ENCODE measurements at regions not wholly inside any gene's neighbourhood (a gene's known extent, or its start where the extent isn't known, plus 50 kb on each side); places are given as distances from the start of the nearest gene placed in this dataset.
"Not testable (repeated sequence)": the region's sequence is repeated elsewhere in the genome, so short reads cannot be mapped to it uniquely, and the experiment has no call there.

- peaks cover 0 to 5% (median 0%) of the 10 kb centered on the region in 3 donors for H3K4me1 ChIP-seq (ENCODE audit: control insufficient read depth in 2 of 3, insufficient read depth in 2 of 3, low read depth in 1 of 3, low read length in 3 of 3)
- H3K9ac ChIP-seq (ENCODE audit: low read length in 3 of 3), result no peak overlapping the region
- no peaks in the 10 kb centered on the region for H3K9me3 ChIP-seq (ENCODE audit: control insufficient read depth in 2 of 3, insufficient read depth in 1 of 3, low read length in 3 of 3)
- FAIRE-seq (no peak), DNase-seq (peak in 1 of 5 donors; percentile 43)
- intact Hi-C loops (cut with DNase I), result no loop called here
- no peaks in the 10 kb centered on the region for H3K27me3 ChIP-seq (ENCODE audit: control insufficient read depth, insufficient read depth, low read length)
- TF ChIP-seq CTCF (IDR thresholded peaks at IDR 0.05; ENCODE audit: borderline replicate concordance, extremely low read depth, insufficient read depth), result no peak
- H3K27ac ChIP-seq (ENCODE audit: low read depth in 2 of 2, low read length in 2 of 2), result no peak overlapping the region
- H3K4me3 ChIP-seq (ENCODE audit: low read length in 3 of 3), result no peak overlapping the region
- no peaks in the 10 kb centered on the region for H3K36me3 ChIP-seq (ENCODE audit: control insufficient read depth in 2 of 3, insufficient read depth in 3 of 3, low read length in 3 of 3)
Observed at GRCh38 chr7:94314413-94315410, 80.0 kb upstream of the COL1A2 start.

GRCh38 chr7:94321138-94321537, 73.6 kb upstream of the COL1A2 start:
- H3K36me3 ChIP-seq (ENCODE audit: control insufficient read depth in 2 of 3, insufficient read depth in 3 of 3, low read length in 3 of 3); H3K9me3 ChIP-seq (ENCODE audit: control insufficient read depth in 2 of 3, insufficient read depth in 1 of 3, low read length in 3 of 3); DNase-seq; intact Hi-C loops (cut with DNase I); H3K27me3 ChIP-seq (ENCODE audit: control insufficient read depth, insufficient read depth, low read length); H3K4me3 ChIP-seq (ENCODE audit: low read length in 3 of 3); H3K9ac ChIP-seq (ENCODE audit: low read length in 3 of 3); H3K4me1 ChIP-seq (ENCODE audit: control insufficient read depth in 2 of 3, insufficient read depth in 2 of 3, low read depth in 1 of 3, low read length in 3 of 3); FAIRE-seq; H3K27ac ChIP-seq (ENCODE audit: low read depth in 2 of 2, low read length in 2 of 2): not testable (repeated sequence)

GRCh38 chr7:94323844-94324243, 70.9 kb upstream of the COL1A2 start:
- intact Hi-C loops (cut with DNase I), result no loop called here
- Histone ChIP-seq H3K9ac (ENCODE audit: low read length in 3 of 3) (no peak overlapping the region), H3K4me3 (ENCODE audit: low read length in 3 of 3) (no peak overlapping the region), H3K9me3 (ENCODE audit: control insufficient read depth in 2 of 3, insufficient read depth in 1 of 3, low read length in 3 of 3) (no peaks in the 10 kb centered on the region), H3K36me3 (ENCODE audit: control insufficient read depth in 2 of 3, insufficient read depth in 3 of 3, low read length in 3 of 3) (no peaks in the 10 kb centered on the region), H3K27ac (ENCODE audit: low read depth in 2 of 2, low read length in 2 of 2) (no peak overlapping the region), H3K27me3 (ENCODE audit: control insufficient read depth, insufficient read depth, low read length) (no peaks in the 10 kb centered on the region), H3K4me1 (ENCODE audit: control insufficient read depth in 2 of 3, insufficient read depth in 2 of 3, low read depth in 1 of 3, low read length in 3 of 3) (no peaks in the 10 kb centered on the region)
- FAIRE-seq, result no peak
- no peak for TF ChIP-seq CTCF (IDR thresholded peaks at IDR 0.05; ENCODE audit: borderline replicate concordance, extremely low read depth, insufficient read depth)
- no peak for DNase-seq

- Histone ChIP-seq H3K9me3 (ENCODE audit: control insufficient read depth in 2 of 3, insufficient read depth in 1 of 3, low read length in 3 of 3) (no peaks in the 10 kb centered on the region), H3K4me1 (ENCODE audit: control insufficient read depth in 2 of 3, insufficient read depth in 2 of 3, low read depth in 1 of 3, low read length in 3 of 3) (no peaks in the 10 kb centered on the region), H3K36me3 (ENCODE audit: control insufficient read depth in 2 of 3, insufficient read depth in 3 of 3, low read length in 3 of 3) (no peaks in the 10 kb centered on the region), H3K4me3 (ENCODE audit: low read length in 3 of 3) (no peak overlapping the region), H3K27ac (ENCODE audit: low read depth in 2 of 2, low read length in 2 of 2) (no peak overlapping the region), H3K9ac (ENCODE audit: low read length in 3 of 3) (no peak overlapping the region), H3K27me3 (ENCODE audit: control insufficient read depth, insufficient read depth, low read length) (no peaks in the 10 kb centered on the region)
- DNase-seq (peak in 2 of 5 donors; percentile 49 to 70), FAIRE-seq (no peak)
- intact Hi-C loops (cut with DNase I), result no loop called here
- no peak for TF ChIP-seq CTCF (IDR thresholded peaks at IDR 0.05; ENCODE audit: borderline replicate concordance, extremely low read depth, insufficient read depth)
Observed at GRCh38 chr7:94324380-94325121, 70.1 kb upstream of the COL1A2 start.
